Vagina (tissue), 2 donors: ENCODE measurements at regions not wholly inside any gene's neighbourhood (a gene's known extent, or its start where the extent isn't known, plus 50 kb on each side); places are given as distances from the start of the nearest gene placed in this dataset.

Experiments
- DNase-seq, 2 donors: peaks; one replicate each; pipeline ENCODE4 v3.0.0-alpha.2; 2017; ENCODE audit errors: extremely low spot score in 2 of 2
- H3K27ac ChIP-seq: fragments of 200-600 bp; sonication (generic); one replicate; pipeline ENCODE4 v1.5.1; 2019
- H3K27me3 ChIP-seq: fragments of 200-600 bp; sonication (generic); one replicate; pipeline ENCODE4 v1.5.1; 2019
- H3K36me3 ChIP-seq, 2 donors: fragments of 200-600 bp; sonication (generic); one replicate each; pipeline ENCODE4 v1.5.1; 2017 to 2019
- H3K4me1 ChIP-seq: fragments of 200-600 bp; sonication (generic); one replicate; pipeline ENCODE4 v1.5.1; 2019
- H3K4me3 ChIP-seq, 2 donors: fragments of 200-600 bp; sonication (generic); 1 replicate in 1 of 2; 2 replicates in 1 of 2; pipeline ENCODE4 v1.5.1; 2016 to 2019
- H3K9me3 ChIP-seq: fragments of 200-600 bp; sonication (generic); one replicate; pipeline ENCODE4 v1.5.1; 2019
- POLR2A ChIP-seq, 2 donors: fragments of 450-650 bp; IDR thresholded peaks; one replicate each; pipeline ENCODE4 v1.6.1; 2017; ENCODE audit warnings: antibody characterized with exemption in 2 of 2, mild to moderate bottlenecking in 2 of 2, moderate library complexity in 2 of 2
- POLR2AphosphoS5 ChIP-seq, 2 donors: sonication (generic); formaldehyde crosslinking; IDR thresholded peaks; one replicate each; pipeline ENCODE4 v1.9.0; 2017; ENCODE audit warnings: antibody characterized with exemption in 2 of 2, mild to moderate bottlenecking in 2 of 2, low read depth in 1 of 2; ENCODE audit not compliant: insufficient read depth in 1 of 2
- intact Hi-C: fragments of 100-400 bp; cut with DNase I; formaldehyde crosslinking; loops from one replicate; pipeline ENCODE4 v1.15.1; 2023
- TF ChIP-seq, protein P1 (sequence below), 3 experiments: fragments of 450-650 bp in 2 of 3; fragments of 200-600 bp in 1 of 3; sonication (generic) in 1 of 3; IDR thresholded peaks; one replicate each; pipeline ENCODE4 v1.5.1; 2017 to 2019; ENCODE audit warnings: antibody characterized with exemption in 3 of 3, mild to moderate bottlenecking in 2 of 3, moderate library complexity in 2 of 3

DNA sequence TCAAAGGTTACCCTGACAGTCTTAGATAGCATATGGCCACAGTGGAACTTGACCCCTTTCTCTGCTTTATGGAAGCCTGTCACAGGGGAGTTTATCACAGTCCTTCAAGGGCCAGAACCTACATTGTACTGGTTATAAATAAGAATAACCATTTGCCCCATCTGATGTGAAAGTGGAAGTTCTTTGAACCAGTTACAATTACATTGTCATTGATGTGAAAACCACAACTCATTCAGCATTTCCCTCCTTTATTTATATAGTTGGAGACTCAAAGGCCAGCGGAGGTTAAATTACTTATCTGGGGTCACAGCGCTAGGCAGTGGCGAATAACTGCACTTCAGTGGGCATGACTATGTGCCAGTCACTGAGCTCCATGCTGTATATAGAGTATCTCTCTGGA lies 60.5 kb upstream of the TBC1D5 start:
- Histone ChIP-seq H3K27ac (no peak overlapping the region), H3K9me3 (no peaks in the 10 kb centered on the region), H3K4me1 (no peaks in the 10 kb centered on the region), H3K27me3 (no peaks in the 10 kb centered on the region), H3K4me3 (no peak overlapping the region), H3K36me3 (no peaks in the 10 kb centered on the region)
- intact Hi-C loops, result no loop called here
- TF ChIP-seq, protein P1, sequence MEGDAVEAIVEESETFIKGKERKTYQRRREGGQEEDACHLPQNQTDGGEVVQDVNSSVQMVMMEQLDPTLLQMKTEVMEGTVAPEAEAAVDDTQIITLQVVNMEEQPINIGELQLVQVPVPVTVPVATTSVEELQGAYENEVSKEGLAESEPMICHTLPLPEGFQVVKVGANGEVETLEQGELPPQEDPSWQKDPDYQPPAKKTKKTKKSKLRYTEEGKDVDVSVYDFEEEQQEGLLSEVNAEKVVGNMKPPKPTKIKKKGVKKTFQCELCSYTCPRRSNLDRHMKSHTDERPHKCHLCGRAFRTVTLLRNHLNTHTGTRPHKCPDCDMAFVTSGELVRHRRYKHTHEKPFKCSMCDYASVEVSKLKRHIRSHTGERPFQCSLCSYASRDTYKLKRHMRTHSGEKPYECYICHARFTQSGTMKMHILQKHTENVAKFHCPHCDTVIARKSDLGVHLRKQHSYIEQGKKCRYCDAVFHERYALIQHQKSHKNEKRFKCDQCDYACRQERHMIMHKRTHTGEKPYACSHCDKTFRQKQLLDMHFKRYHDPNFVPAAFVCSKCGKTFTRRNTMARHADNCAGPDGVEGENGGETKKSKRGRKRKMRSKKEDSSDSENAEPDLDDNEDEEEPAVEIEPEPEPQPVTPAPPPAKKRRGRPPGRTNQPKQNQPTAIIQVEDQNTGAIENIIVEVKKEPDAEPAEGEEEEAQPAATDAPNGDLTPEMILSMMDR (IDR thresholded peaks at IDR 0.05), result no peak
- TF ChIP-seq POLR2AphosphoS5 (IDR thresholded peaks at IDR 0.05; ENCODE audit: insufficient read depth in 1 of 2, low read depth in 1 of 2), result no peak
- DNase-seq, result no peak

DNA sequence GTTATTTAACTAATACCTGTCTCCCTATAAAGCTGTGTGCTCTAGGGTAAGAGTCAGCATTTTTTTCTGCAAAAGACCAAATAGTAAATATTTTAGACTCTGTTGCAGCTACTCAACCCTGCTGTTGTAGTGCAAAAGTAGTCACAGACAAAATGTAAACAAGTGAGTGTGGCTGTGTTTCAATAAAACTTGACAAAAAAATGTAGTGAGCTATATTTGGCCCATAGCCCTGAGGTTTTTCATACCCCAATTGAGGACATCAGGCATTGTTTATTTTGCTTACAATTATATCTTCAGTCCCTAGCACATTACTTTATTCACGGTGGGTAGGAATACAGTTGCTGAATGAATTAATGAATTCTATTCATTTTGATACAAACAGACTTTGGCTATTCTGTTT lies 58.7 kb upstream of the TBC1D5 start:
- Histone ChIP-seq H3K36me3 (no peaks in the 10 kb centered on the region), H3K9me3 (no peaks in the 10 kb centered on the region), H3K27me3 (no peaks in the 10 kb centered on the region), H3K4me3 (no peak overlapping the region), H3K27ac (no peak overlapping the region), H3K4me1 (no peaks in the 10 kb centered on the region)
- no peak for DNase-seq
- TF ChIP-seq POLR2AphosphoS5 (IDR thresholded peaks at IDR 0.05; ENCODE audit: insufficient read depth in 1 of 2, low read depth in 1 of 2), result no peak
- no peak for TF ChIP-seq POLR2A (IDR thresholded peaks at IDR 0.05)
- TF ChIP-seq, protein P1 (IDR thresholded peaks at IDR 0.05), result no peak
- intact Hi-C loops, result no loop called here

DNA sequence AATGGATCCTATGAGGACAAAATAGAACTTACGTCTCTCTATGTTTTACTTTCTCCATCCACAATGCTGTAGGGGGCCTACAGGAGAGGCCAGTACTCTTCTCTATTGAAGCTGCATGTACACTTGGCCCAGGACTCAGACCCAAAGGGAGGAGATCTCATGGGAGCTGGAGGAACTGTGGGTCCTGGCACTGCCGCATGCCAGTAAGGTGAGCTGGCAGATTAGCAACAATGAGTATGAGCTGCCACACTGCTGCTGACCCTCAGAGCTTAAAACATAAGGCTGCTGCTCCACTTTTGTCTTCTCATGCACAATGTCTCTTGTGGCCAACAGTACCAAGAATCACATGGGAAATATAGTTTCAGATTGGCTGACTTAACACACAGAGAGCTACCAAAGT lies 57.8 kb upstream of the TBC1D5 start:
- Histone ChIP-seq H3K27ac (no peak overlapping the region), H3K36me3 (no peaks in the 10 kb centered on the region), H3K27me3 (no peaks in the 10 kb centered on the region), H3K4me3 (no peak overlapping the region), H3K4me1 (no peaks in the 10 kb centered on the region), H3K9me3 (no peaks in the 10 kb centered on the region)
- no peak for DNase-seq
- intact Hi-C loops, result no loop called here
- TF ChIP-seq POLR2AphosphoS5 (IDR thresholded peaks at IDR 0.05; ENCODE audit: insufficient read depth in 1 of 2, low read depth in 1 of 2), result no peak
- TF ChIP-seq, protein P1 (IDR thresholded peaks at IDR 0.05), result no peak
- TF ChIP-seq POLR2A (IDR thresholded peaks at IDR 0.05), result no peak

DNA sequence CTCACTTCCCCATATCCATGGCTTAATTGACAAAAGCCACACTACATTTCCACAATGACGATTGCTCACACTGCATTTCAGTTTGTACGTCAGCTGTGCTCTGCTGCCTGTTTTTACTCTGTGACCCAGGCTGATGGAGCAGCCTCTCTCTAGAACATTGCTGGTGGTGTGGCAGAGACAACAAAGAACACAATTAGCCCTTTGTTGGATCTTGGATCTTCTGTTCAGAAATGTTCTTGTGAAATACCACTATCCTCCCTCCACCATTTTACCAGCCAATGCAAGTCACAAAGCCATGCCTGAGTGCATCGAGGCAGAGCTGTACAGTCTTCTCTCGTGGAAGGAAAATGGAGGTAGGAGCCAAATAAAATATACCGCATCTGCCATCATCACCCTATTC lies 56.9 kb upstream of the TBC1D5 start:
- Histone ChIP-seq H3K4me3 (no peak overlapping the region), H3K27me3 (no peaks in the 10 kb centered on the region), H3K36me3 (no peaks in the 10 kb centered on the region), H3K9me3 (no peaks in the 10 kb centered on the region), H3K4me1 (no peaks in the 10 kb centered on the region), H3K27ac (no peak overlapping the region)
- TF ChIP-seq, protein P1 (IDR thresholded peaks at IDR 0.05), result no peak
- TF ChIP-seq POLR2A (IDR thresholded peaks at IDR 0.05) (no peak), POLR2AphosphoS5 (IDR thresholded peaks at IDR 0.05; ENCODE audit: insufficient read depth in 1 of 2, low read depth in 1 of 2) (no peak)
- intact Hi-C loops, result no loop called here
- DNase-seq, result no peak

DNA sequence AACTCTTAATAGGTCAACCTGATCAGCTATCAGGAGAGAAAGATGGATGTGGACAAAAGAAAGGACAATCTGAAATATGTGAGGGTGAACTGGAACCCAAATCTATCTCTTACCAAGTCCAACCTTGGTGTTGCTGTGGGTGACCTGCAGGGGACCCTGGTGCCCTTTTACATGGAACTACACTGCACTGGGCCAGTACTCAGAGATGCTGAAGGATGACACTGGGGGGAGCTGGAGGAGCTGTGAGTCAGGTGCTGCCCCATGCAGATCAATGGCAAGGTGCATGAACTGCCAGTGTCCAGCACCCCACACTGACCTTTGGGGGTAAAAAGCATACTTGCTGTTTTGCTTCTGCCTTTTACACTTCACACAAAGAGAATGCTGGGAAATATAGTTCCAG lies 55.6 kb upstream of the TBC1D5 start:
- H3K27ac ChIP-seq, result no peak overlapping the region
- no peaks in the 10 kb centered on the region for H3K9me3 ChIP-seq
- no peak overlapping the region for H3K4me3 ChIP-seq
- no peaks in the 10 kb centered on the region for H3K4me1 ChIP-seq
- TF ChIP-seq POLR2A (IDR thresholded peaks at IDR 0.05), result no peak
- TF ChIP-seq, protein P1 (IDR thresholded peaks at IDR 0.05), result no peak
- TF ChIP-seq POLR2AphosphoS5 (IDR thresholded peaks at IDR 0.05; ENCODE audit: insufficient read depth in 1 of 2, low read depth in 1 of 2), result no peak
- H3K27me3 ChIP-seq, result no peaks in the 10 kb centered on the region
- no peak for DNase-seq
- no peaks in the 10 kb centered on the region for H3K36me3 ChIP-seq
- intact Hi-C loops, result no loop called here
